Astrocyte of the spinal cord (primary cell): ENCODE measurements at regions not wholly inside any gene's neighbourhood (a gene's known extent, or its start where the extent isn't known, plus 50 kb on each side); places are given as distances from the start of the nearest gene placed in this dataset.

Experiments
- DNase-seq: peaks from one replicate; pipeline ENCODE4 v3.0.0; 2011; ENCODE audit warnings: low read depth, low spot score
- H3K4me3 ChIP-seq: 2 replicates; pipeline ENCODE4 v1.5.1; 2011; ENCODE audit warnings: low read depth, mild to moderate bottlenecking, low read length, moderate library complexity
- in situ Hi-C: cut with HindIII; loops from 2 replicates; pipeline ENCODE4 v1.10.0; 2017; ENCODE audit warnings: low sequenced_read_pairs
- TF ChIP-seq, protein P1 (sequence below): IDR thresholded peaks from 2 replicates; pipeline ENCODE4 v1.5.1; 2012; ENCODE audit warnings: low read depth, mild to moderate bottlenecking, low read length, inconsistent platforms

DNA sequence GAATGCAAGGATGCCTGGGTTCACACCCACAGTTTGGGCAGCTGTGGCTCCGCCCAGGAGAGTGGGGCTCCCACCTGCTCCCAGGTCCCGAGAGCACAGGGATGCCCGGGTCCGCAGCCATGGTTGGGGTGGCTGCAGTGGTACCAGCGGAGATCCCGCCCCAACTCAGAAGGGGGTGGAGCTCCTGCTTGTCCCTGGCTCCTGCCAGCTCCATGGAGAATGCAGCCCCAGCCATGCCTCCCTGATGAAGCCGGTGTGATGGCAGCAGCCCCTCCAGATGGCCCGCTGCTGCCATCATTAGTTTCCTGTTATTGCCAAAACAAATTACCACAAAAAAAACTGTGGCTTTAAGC is 113.1 kb upstream of the RUNX3 start:
- TF ChIP-seq, protein P1, sequence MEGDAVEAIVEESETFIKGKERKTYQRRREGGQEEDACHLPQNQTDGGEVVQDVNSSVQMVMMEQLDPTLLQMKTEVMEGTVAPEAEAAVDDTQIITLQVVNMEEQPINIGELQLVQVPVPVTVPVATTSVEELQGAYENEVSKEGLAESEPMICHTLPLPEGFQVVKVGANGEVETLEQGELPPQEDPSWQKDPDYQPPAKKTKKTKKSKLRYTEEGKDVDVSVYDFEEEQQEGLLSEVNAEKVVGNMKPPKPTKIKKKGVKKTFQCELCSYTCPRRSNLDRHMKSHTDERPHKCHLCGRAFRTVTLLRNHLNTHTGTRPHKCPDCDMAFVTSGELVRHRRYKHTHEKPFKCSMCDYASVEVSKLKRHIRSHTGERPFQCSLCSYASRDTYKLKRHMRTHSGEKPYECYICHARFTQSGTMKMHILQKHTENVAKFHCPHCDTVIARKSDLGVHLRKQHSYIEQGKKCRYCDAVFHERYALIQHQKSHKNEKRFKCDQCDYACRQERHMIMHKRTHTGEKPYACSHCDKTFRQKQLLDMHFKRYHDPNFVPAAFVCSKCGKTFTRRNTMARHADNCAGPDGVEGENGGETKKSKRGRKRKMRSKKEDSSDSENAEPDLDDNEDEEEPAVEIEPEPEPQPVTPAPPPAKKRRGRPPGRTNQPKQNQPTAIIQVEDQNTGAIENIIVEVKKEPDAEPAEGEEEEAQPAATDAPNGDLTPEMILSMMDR: no peak
- no peak overlapping the region for H3K4me3 ChIP-seq
- in situ Hi-C loops: no loop called here
- no peak for DNase-seq

DNA sequence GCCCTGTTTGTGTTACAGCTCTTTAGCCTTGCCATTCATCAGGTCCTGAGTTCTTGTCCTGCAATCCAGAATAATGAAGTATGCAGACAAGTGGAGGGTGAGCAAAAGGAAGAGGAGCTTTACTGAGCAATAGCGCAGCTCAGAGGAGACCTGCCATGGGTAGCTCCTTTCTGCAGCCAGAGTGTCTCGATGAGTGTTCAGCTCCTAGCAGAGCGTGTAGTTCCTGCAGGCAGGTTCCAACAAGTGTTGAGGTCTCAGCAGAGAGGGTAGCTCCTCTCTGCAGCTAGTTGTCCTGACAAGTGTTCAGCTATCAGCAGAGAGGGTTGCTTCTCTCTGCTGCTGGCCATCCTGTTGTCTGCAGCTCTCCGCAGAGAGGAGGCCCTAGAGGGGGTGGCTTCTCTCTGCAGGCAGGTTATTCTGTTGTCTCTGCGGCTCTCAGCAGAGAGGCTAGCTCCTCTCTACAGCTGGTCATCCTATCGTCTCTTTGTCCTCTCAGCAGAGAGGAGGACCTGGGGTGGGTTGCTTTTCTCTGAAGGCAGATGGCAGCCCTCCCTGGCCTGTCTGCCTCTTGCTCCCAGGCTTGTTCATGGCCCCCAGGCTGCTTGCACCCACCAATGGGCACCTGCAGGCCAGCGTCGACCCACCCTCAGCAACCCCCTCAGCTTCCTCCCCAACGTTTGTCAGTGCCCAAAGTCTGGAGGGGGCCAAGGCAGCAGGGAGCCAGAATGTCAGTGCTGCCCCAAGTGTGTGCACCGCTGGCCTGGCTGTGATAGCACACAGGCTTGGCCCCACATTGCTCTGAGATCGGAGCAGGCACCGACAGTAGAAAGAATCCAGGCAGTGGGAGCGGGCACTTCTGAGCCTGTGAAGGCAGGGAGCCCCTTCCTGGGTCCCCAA is 112.5 kb upstream of the RUNX3 start:
- no peak for DNase-seq
- no peak overlapping the region for H3K4me3 ChIP-seq
- TF ChIP-seq, protein P1: no peak
- in situ Hi-C loops: no loop called here

DNA sequence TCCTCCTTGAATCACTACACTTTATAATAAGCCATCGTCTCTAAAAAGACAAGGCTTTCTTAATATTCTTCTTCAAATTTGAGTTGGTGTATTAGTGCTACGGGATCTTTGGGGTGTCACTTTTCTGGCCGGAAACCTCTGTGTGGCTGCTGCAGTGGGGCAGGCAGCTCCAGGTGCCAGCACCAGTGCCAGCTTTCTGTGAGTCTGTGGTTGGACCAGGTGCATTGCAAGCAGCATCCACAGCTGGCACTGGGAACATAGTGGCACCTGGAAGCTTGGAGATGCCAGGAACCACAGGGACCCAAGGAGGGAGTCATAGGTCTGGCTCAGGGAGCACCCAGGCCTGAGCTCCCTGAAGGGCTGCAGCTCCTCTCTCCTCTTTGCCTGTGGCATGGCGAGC is 111.8 kb upstream of the RUNX3 start:
- TF ChIP-seq, protein P1: no peak
- DNase-seq: no peak
- H3K4me3 ChIP-seq: no peak overlapping the region
- in situ Hi-C loops: no loop called here

DNA sequence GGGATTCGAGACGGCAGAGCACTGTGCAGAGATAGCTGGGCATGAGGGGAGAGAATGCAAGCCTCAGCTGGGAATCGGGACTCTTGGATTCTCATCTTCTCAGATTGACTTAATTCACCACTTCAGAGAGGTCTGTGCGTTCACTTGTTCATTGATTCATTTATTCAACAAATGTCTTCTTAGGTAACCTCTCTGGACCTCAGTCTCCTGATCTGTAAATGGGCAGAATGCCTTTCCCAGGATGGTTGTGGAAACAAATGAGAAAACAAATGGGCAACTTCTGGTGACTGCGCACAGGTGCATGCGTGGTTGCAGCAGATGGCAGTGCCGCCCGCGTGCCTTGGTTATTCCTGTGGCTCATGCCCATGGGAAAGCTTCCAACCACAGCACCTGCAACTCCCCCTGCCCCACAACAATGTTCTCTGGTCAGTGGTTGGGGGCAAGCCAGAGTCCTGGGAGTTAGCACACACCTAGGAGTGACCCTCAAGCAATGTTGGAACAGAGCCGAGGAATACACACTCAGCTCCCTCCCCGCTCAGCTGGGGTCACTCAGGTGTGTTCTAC is 110.1 kb upstream of the RUNX3 start:
- H3K4me3 ChIP-seq: no peak overlapping the region
- in situ Hi-C loops: no loop called here
- TF ChIP-seq, protein P1: no peak
- no peak for DNase-seq

DNA sequence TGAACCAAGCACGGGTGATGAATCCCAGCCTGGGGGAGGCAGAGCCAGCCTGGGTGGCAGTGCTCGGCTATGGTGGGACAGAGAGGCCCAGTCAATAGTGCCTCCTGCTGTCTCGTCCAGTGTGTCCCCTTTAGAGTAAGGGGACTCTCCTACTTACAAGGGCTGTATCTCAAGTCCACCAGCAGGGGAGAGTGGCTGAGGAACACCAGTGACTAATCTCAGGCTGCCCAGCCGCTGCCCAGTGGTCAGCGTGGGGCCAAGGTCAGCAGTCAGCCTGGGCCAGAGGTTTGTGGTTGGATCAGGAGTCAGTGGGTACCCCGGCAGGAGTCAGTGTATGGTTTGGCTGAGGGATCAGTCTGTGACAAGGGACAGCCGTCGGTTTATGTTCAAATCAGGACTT is 109.2 kb upstream of the RUNX3 start:
- in situ Hi-C loops: no loop called here
- no peak overlapping the region for H3K4me3 ChIP-seq
- TF ChIP-seq, protein P1: peak; percentile 21
- DNase-seq: no peak

DNA sequence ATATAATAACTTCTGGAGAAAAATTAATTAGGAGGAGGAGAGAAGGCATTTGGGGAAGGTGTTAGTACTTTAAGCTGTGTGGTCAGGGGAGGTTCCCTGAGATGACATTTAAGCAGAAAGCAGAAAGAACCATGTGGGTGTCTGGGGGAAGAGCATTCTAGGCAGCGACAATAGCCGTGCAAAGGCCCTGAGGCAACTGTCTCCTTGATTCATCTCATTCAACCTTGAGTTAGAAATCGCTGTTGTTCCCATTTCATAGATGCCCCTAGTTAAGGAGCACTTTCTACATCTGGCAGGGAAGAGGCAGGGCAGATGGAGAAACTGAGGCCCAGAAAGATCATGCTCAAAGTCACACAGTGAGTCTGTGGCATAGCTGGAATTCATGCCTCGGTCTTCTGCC is 108.6 kb upstream of the RUNX3 start:
- H3K4me3 ChIP-seq: no peak overlapping the region
- TF ChIP-seq, protein P1: no peak
- no peak for DNase-seq
- in situ Hi-C loops: no loop called here
